GM12874 (cell line): ENCODE measurements at regions not wholly inside any gene's neighbourhood (a gene's known extent, or its start where the extent isn't known, plus 50 kb on each side); places are given as distances from the start of the nearest gene placed in this dataset.

ENCODE experiments used
- CTCF ChIP-seq: IDR thresholded peaks from 2 replicates; pipeline ENCODE4 v1.5.1; 2011; ENCODE audit warnings: low read depth, mild to moderate bottlenecking, control low read depth, low read length, moderate library complexity; ENCODE audit not compliant: insufficient read depth

- no peak for TF ChIP-seq CTCF
Observed at GRCh38 chr2:5940596-5941535, 248.7 kb downstream of the SOX11 start.

GRCh38 chr2:5942204-5942603 is 250.0 kb downstream of the SOX11 start:
- no peak for TF ChIP-seq CTCF

- TF ChIP-seq CTCF, result no peak
Observed at GRCh38 chr2:5945742-5946141, 253.6 kb downstream of the SOX11 start.

GRCh38 chr2:5946225-5947115 is 254.3 kb downstream of the SOX11 start:
- no peak for TF ChIP-seq CTCF

- TF ChIP-seq CTCF, result no peak
Observed at GRCh38 chr2:5950736-5951135, 258.6 kb downstream of the SOX11 start.

- TF ChIP-seq CTCF, result no peak
Observed at GRCh38 chr2:5951471-5951870, 259.3 kb downstream of the SOX11 start.

- TF ChIP-seq CTCF, result no peak
Observed at GRCh38 chr2:5953525-5953924, 261.3 kb downstream of the SOX11 start.
